OCI-LY3 (cell line): ENCODE measurements at regions not wholly inside any gene's neighbourhood (a gene's known extent, or its start where the extent isn't known, plus 50 kb on each side); places are given as distances from the start of the nearest gene placed in this dataset.
"Not testable (repeated sequence)": the region's sequence is repeated elsewhere in the genome, so short reads cannot be mapped to it uniquely, and the experiment has no call there.

Experiments
- EZH2phosphoT487 ChIP-seq: fragments of 200-600 bp; shearing (Covaris generic); IDR thresholded peaks from 2 replicates; pipeline ENCODE4 v1.6.1; 2018; ENCODE audit warnings: antibody characterized with exemption, mixed run types, low read depth
- TF ChIP-seq, protein P1 (sequence below): fragments of 200-600, 300-600 bp; sonication (generic); IDR thresholded peaks from 2 replicates; pipeline ENCODE4 v1.5.1; 2014; ENCODE audit warnings: antibody characterized with exemption, low read length, low read depth

DNA sequence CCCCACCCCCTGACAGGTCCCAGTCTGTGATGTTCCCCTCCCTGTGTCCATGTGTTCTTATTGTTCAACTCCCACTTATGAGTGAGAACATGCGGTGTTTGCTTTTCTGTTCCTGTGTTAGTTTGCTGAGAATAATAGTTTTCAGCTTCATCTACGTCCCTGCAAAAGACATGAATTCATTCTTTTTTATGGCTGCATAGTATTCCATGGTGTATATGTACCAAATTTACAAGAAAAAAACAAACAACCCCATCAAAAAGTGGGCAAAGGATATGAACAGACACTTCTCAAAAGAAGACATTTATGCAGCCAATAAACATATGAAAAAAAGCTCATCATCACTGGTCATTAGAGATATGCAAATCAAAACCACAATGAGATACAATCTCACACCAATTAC is 156.8 kb upstream of the TMEM72 start:
- TF ChIP-seq, protein P1, sequence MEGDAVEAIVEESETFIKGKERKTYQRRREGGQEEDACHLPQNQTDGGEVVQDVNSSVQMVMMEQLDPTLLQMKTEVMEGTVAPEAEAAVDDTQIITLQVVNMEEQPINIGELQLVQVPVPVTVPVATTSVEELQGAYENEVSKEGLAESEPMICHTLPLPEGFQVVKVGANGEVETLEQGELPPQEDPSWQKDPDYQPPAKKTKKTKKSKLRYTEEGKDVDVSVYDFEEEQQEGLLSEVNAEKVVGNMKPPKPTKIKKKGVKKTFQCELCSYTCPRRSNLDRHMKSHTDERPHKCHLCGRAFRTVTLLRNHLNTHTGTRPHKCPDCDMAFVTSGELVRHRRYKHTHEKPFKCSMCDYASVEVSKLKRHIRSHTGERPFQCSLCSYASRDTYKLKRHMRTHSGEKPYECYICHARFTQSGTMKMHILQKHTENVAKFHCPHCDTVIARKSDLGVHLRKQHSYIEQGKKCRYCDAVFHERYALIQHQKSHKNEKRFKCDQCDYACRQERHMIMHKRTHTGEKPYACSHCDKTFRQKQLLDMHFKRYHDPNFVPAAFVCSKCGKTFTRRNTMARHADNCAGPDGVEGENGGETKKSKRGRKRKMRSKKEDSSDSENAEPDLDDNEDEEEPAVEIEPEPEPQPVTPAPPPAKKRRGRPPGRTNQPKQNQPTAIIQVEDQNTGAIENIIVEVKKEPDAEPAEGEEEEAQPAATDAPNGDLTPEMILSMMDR, result not testable (repeated sequence)
- TF ChIP-seq EZH2phosphoT487, result not testable (repeated sequence)
